CD14-positive monocyte (primary cell): ENCODE measurements at regions not wholly inside any gene's neighbourhood (a gene's known extent, or its start where the extent isn't known, plus 50 kb on each side); places are given as distances from the start of the nearest gene placed in this dataset.

Experiments used
- DNase-seq, 3 donors: peaks; one replicate each; pipeline ENCODE4 v3.0.0-alpha.2; 2011 to 2022
- H2AFZ ChIP-seq: 2 replicates; pipeline ENCODE4 v1.6.0; 2012; ENCODE audit warnings: mild to moderate bottlenecking, low read depth, low read length, inconsistent platforms; ENCODE audit not compliant: insufficient read depth, poor library complexity, severe bottlenecking
- H3K27ac ChIP-seq, 2 donors: 1 replicate in 1 of 2; 2 replicates in 1 of 2; pipeline ENCODE4 v1.5.1; 2012 to 2013; ENCODE audit warnings: low read length in 2 of 2, control low read depth in 1 of 2, inconsistent platforms in 1 of 2, low read depth in 1 of 2, mild to moderate bottlenecking in 1 of 2
- H3K27me3 ChIP-seq, 2 donors: one replicate each; pipeline versions ENCODE4 v1.6.0 to v1.6.1; 2011 to 2013; ENCODE audit warnings: low read length in 2 of 2; ENCODE audit not compliant: control insufficient read depth in 2 of 2, insufficient read depth in 2 of 2
- H3K36me3 ChIP-seq, 2 donors: replicated peaks in 1 of 2; 1 replicate in 1 of 2; 2 replicates in 1 of 2; pipeline versions ENCODE4 v1.5.1 to v1.6.1; 2012 to 2013; ENCODE audit warnings: low read length in 2 of 2, control low read depth in 1 of 2, inconsistent platforms in 1 of 2, mild to moderate bottlenecking in 1 of 2; ENCODE audit not compliant: insufficient read depth in 2 of 2, control insufficient read depth in 1 of 2
- H3K4me1 ChIP-seq, 2 donors: 1 replicate in 1 of 2; 2 replicates in 1 of 2; pipeline versions ENCODE4 v1.5.1 to v1.6.1; 2012 to 2013; ENCODE audit warnings: low read length in 2 of 2, control low read depth in 1 of 2, inconsistent platforms in 1 of 2, mild to moderate bottlenecking in 1 of 2, moderate library complexity in 1 of 2; ENCODE audit not compliant: insufficient read depth in 2 of 2, control insufficient read depth in 1 of 2
- H3K4me2 ChIP-seq: replicated peaks from 2 replicates; pipeline ENCODE3; 2012; ENCODE audit warnings: low read length, moderate library complexity, mild to moderate bottlenecking; ENCODE audit not compliant: poor library complexity, severe bottlenecking; ENCODE audit errors: extremely low read depth
- H3K4me3 ChIP-seq, 3 experiments: fragments of 200-600 bp in 1 of 3; sonication (generic) in 1 of 3; replicated peaks in 1 of 3; 1 replicate in 2 of 3; 2 replicates in 1 of 3; pipeline ENCODE4 v1.5.1; 2011 to 2013; ENCODE audit warnings: low read length in 3 of 3, mild to moderate bottlenecking in 3 of 3, control low read depth in 2 of 3, low read depth in 2 of 3, inconsistent platforms in 1 of 3, moderate library complexity in 1 of 3
- H3K79me2 ChIP-seq: 2 replicates; pipeline ENCODE4 v1.6.0; 2012; ENCODE audit warnings: mild to moderate bottlenecking, control low read depth, inconsistent platforms, low read length, moderate library complexity; ENCODE audit not compliant: insufficient read depth
- H3K9ac ChIP-seq: 2 replicates; pipeline ENCODE4 v1.6.0; 2017; ENCODE audit warnings: low read length, mild to moderate bottlenecking; ENCODE audit not compliant: insufficient read depth, poor library complexity, severe bottlenecking
- H3K9me3 ChIP-seq, 2 donors: replicated peaks in 1 of 2; 1 replicate in 1 of 2; 2 replicates in 1 of 2; pipeline versions ENCODE4 v1.5.1 to v1.6.1; 2012 to 2013; ENCODE audit warnings: low read length in 2 of 2, control low read depth in 1 of 2; ENCODE audit not compliant: control insufficient read depth in 1 of 2, insufficient read depth in 1 of 2
- H4K20me1 ChIP-seq: 2 replicates; pipeline ENCODE4 v1.6.0; 2012; ENCODE audit warnings: mild to moderate bottlenecking, low read length, control low read depth, moderate library complexity; ENCODE audit not compliant: insufficient read depth
- H3K27ac Mint-ChIP-seq, 7 donors: one replicate each; pipeline ENCODE4 v1.8.0; 2020; ENCODE audit warnings: mild to moderate bottlenecking in 7 of 7, mixed read lengths in 7 of 7, moderate library complexity in 6 of 7, inconsistent platforms in 2 of 7
- H3K27me3 Mint-ChIP-seq, 3 donors: one replicate each; pipeline ENCODE4 v1.8.0; 2021 to 2022; ENCODE audit warnings: low read depth in 3 of 3, mild to moderate bottlenecking in 3 of 3, mixed read lengths in 3 of 3, moderate library complexity in 3 of 3, inconsistent platforms in 1 of 3
- H3K36me3 Mint-ChIP-seq, 2 donors: one replicate each; pipeline ENCODE4 v1.8.0; 2020; ENCODE audit warnings: mixed read lengths in 2 of 2, inconsistent platforms in 1 of 2, mild to moderate bottlenecking in 1 of 2
- H3K4me1 Mint-ChIP-seq: one replicate; pipeline ENCODE4 v1.8.0; 2020; ENCODE audit warnings: mild to moderate bottlenecking, mixed read lengths
- H3K4me3 Mint-ChIP-seq, 2 donors: one replicate each; pipeline ENCODE4 v1.8.0; 2020; ENCODE audit warnings: mild to moderate bottlenecking in 2 of 2, mixed read lengths in 2 of 2, moderate library complexity in 1 of 2
- H3K9me3 Mint-ChIP-seq, 7 donors: one replicate each; pipeline ENCODE4 v1.8.0; 2020 to 2022; ENCODE audit warnings: mixed read lengths in 7 of 7, mild to moderate bottlenecking in 6 of 7, moderate library complexity in 6 of 7, inconsistent platforms in 2 of 7
- WGBS: methylation state at CpG from one replicate; pipeline ENCODE4 v1.1.5; 2013; ENCODE audit warnings: missing lambda C conversion rate; ENCODE audit not compliant: insufficient coverage; 5-methylcytosine and 5-hydroxymethylcytosine counted together
- intact Hi-C, 2 donors: fragments of 100-400 bp; cut with micrococcal nuclease; formaldehyde crosslinking; loops; one replicate each; pipeline versions ENCODE4 v1.15.0 to v1.15.1; 2023
- TF ChIP-seq, protein P1 (sequence below): fragments of 200-600 bp; IDR thresholded peaks from one replicate; pipeline ENCODE4 v1.8.0; 2022; ENCODE audit warnings: antibody characterized with exemption, mild to moderate bottlenecking

DNA sequence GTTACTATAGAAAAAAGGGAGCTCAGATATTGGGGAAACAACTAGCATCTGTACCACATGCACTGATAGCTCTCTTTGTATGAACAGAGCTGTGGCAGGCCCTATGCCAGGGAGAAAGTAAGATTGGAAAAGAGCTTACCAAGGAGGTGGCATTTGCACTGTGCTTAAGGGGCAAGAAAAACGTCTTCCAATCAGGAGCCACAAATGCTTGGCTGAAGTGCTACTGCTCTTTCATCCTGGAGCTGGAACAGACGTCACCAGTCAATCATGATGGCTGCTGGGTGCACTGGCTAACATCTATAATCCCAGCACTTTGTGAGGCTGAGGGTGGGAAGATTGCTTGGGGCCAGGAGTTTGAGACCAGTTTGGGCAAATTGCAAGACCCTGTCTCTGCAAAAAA, 218.5 kb downstream of the SEC14L1 start:
- peaks cover 9 to 13% (median 10%) of the 10 kb centered on the region in 3 donors for H3K27me3 Mint-ChIP-seq
- Histone ChIP-seq H3K36me3 (no peaks in the 10 kb centered on the region), H3K9me3 (no peaks in the 10 kb centered on the region), H3K4me3 (no peak overlapping the region), H3K27me3 (peaks cover 0 to 6% of the 10 kb centered on the region in 2 donors), H3K9ac (no peak overlapping the region), H3K27ac (no peak overlapping the region), H4K20me1 (peaks cover 18% of the 10 kb centered on the region), H3K4me1 (peaks cover 12 to 23% of the 10 kb centered on the region in 2 donors), H2AFZ (no peak overlapping the region), H3K4me2 (no peak overlapping the region), H3K79me2 (no peaks in the 10 kb centered on the region)
- intact Hi-C loops = no loop called here
- H3K4me1 Mint-ChIP-seq = peaks cover 26% of the 10 kb centered on the region
- WGBS = 96% methylated on average over 2 of the region's 2 CpGs
- peaks cover 2 to 10% of the 10 kb centered on the region in 2 donors for H3K36me3 Mint-ChIP-seq
- TF ChIP-seq, protein P1, sequence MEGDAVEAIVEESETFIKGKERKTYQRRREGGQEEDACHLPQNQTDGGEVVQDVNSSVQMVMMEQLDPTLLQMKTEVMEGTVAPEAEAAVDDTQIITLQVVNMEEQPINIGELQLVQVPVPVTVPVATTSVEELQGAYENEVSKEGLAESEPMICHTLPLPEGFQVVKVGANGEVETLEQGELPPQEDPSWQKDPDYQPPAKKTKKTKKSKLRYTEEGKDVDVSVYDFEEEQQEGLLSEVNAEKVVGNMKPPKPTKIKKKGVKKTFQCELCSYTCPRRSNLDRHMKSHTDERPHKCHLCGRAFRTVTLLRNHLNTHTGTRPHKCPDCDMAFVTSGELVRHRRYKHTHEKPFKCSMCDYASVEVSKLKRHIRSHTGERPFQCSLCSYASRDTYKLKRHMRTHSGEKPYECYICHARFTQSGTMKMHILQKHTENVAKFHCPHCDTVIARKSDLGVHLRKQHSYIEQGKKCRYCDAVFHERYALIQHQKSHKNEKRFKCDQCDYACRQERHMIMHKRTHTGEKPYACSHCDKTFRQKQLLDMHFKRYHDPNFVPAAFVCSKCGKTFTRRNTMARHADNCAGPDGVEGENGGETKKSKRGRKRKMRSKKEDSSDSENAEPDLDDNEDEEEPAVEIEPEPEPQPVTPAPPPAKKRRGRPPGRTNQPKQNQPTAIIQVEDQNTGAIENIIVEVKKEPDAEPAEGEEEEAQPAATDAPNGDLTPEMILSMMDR = no peak
- no peak overlapping the region for H3K4me3 Mint-ChIP-seq
- H3K27ac Mint-ChIP-seq = peak overlapping the region in 1 of 7 donors; percentile 42
- no peak for DNase-seq
- peaks cover 0 to 2% (median 0%) of the 10 kb centered on the region in 7 donors for H3K9me3 Mint-ChIP-seq

DNA sequence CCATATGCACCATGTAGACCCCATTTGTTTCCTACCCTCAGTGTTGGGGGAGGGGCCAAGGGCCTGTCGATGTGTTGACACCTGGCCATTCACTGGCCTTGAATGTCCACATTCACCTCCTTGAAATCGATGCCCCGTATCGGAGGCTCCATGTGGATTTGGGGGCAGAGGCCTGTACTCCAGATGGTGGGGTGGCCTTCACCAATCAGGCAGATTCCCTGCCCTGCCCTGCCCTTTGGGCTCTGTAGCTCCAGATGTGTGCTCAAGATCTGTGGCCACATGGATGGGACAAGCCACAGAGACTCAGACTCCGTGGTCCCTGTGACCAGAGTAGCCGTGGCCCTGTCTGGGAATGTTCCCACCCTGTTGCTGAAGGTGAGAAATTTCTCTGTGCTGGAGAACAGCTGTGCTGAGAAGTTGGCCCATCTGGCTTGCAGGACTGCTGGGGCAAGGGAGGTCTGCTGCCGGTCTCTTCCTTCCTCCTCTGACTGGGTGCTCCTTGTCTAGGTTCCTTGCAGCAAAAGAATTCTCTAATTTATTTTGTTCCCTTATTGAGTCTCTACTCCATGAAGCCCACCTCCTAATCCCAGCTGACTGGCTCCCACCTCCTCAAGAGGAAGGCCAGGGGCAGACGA, 221.3 kb downstream of the SEC14L1 start:
- peak overlapping the region in 2 of 7 donors; percentile 59 to 77 for H3K27ac Mint-ChIP-seq
- Histone ChIP-seq H3K27me3 (peaks cover 0 to 9% of the 10 kb centered on the region in 2 donors), H4K20me1 (peaks cover 42% of the 10 kb centered on the region), H3K9me3 (no peaks in the 10 kb centered on the region), H2AFZ (no peak overlapping the region), H3K36me3 (no peaks in the 10 kb centered on the region), H3K79me2 (no peaks in the 10 kb centered on the region), H3K4me2 (no peak overlapping the region), H3K27ac (no peak overlapping the region), H3K4me3 (no peak overlapping the region), H3K4me1 (peaks cover 12 to 23% of the 10 kb centered on the region in 2 donors), H3K9ac (no peak overlapping the region)
- H3K9me3 Mint-ChIP-seq = peaks cover 0 to 2% (median 0%) of the 10 kb centered on the region in 7 donors
- peaks cover 41% of the 10 kb centered on the region for H3K4me1 Mint-ChIP-seq
- no peak for DNase-seq
- intact Hi-C loops = no loop called here
- H3K36me3 Mint-ChIP-seq = peaks cover 2 to 15% of the 10 kb centered on the region in 2 donors
- 50% methylated on average over 8 of the region's 8 CpGs for WGBS
- peaks cover 10 to 16% (median 11%) of the 10 kb centered on the region in 3 donors for H3K27me3 Mint-ChIP-seq
- no peak overlapping the region for H3K4me3 Mint-ChIP-seq
- TF ChIP-seq, protein P1 = no peak
